ENCODE measurements at regions not wholly inside any gene's neighbourhood (a gene's known extent, or its start where the extent isn't known, plus 50 kb on each side); places are given as distances from the start of the nearest gene placed in this dataset.

DNA sequence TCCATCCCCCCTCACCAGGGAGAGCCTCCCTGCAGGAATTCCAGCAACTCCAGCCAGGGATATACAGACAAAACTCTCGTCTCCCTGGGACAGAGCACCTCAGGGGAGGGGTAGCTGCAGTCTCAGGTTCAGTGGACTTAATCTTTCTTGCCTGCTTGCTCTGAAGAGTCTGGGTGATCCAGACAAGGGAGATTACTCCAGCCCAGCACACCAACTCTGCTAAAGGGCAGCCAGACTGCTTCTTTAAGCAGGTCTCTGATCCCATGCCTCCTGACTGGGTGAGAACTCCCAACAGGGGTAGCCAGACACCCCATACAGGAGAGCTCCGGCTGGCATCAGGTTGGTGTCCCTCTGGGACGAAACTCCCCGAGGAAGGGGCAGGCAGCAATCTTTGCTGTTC, 888.7 kb downstream of the RAB28 start:
- H3K4me1 ChIP-seq (ENCODE audit: control insufficient read depth in 1 of 2, low read depth in 2 of 2): no peaks in the 10 kb centered on the region
- no peak for ATAC-seq (ENCODE audit: insufficient number of reproducible peaks, low FRiP score, low read depth)
- H3K27me3 ChIP-seq (replicated peaks; ENCODE audit: insufficient read depth): no peaks in the 10 kb centered on the region
- no peaks in the 10 kb centered on the region for H3K9me3 ChIP-seq
- H3K36me3 ChIP-seq: no peaks in the 10 kb centered on the region
- TF ChIP-seq CTCF (IDR thresholded peaks at IDR 0.05): no peak
- H3K27ac ChIP-seq: no peak overlapping the region
- H3K4me3 ChIP-seq: no peak overlapping the region
- DNase-seq (ENCODE audit: low spot score): no peak

DNA sequence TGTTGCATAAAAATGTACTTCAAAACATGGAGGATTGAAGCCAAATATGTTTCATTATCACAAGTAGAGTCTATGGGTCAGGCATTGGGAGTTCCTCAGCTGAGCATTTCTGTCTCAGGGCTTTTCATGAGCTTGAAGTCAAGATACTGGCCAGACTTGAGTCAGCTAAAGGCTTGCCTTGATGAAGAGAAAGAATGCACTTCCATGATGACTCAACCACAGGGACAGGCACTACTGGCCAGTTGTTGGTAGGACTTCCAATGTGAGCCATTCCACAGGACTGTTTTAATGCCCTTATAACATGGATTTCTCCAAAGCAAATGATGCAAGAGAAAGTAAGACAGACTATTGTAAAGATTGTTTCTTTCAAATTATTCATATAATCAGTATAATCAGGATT, 895.6 kb downstream of the RAB28 start:
- Histone ChIP-seq H3K4me1 (ENCODE audit: control insufficient read depth in 1 of 2, low read depth in 2 of 2) (no peaks in the 10 kb centered on the region), H3K27ac (no peak overlapping the region), H3K9me3 (no peaks in the 10 kb centered on the region), H3K4me3 (no peak overlapping the region), H3K27me3 (replicated peaks; ENCODE audit: insufficient read depth) (no peaks in the 10 kb centered on the region), H3K36me3 (no peaks in the 10 kb centered on the region)
- TF ChIP-seq CTCF (IDR thresholded peaks at IDR 0.05): no peak
- no peak for DNase-seq (ENCODE audit: low spot score)
- ATAC-seq (ENCODE audit: insufficient number of reproducible peaks, low FRiP score, low read depth): no peak

DNA sequence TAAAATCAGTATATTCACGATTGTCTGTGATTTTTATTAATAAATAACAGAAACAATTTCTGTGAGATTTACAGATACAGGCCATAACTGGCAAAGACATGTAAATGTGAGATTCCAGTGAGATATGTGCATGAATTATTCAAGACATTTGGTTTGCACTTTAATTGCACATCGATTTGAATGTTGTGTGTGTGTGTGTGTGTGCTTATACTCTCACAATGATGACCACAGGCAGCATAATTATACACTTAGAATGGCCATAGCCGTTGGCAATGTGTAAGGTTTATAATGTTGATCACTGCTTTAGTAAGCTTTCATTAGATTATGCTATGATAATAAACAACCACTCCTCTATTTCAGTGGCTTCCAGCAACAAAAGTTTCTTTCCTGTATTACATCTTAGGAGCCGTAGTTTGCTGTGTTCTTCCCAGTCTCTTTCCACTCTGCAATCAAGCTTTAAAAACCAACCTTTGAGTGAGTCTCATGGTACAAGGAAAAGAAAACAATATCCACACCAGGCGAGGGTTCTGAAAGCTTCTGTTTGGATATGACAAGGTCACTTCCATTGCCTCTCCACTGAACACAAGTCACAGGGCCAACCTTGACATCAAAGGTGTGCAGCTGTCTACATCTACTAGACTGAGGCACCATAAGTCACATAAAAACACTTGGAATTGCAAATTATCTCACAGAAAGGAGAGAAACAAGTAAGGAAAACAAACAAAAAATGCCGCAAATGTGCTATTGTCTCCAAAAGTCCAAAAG, 897.7 kb downstream of the RAB28 start:
- no peaks in the 10 kb centered on the region for H3K36me3 ChIP-seq
- TF ChIP-seq CTCF (IDR thresholded peaks at IDR 0.05): no peak
- no peak for DNase-seq (ENCODE audit: low spot score)
- H3K9me3 ChIP-seq: no peaks in the 10 kb centered on the region
- H3K27me3 ChIP-seq (replicated peaks; ENCODE audit: insufficient read depth): no peaks in the 10 kb centered on the region
- H3K27ac ChIP-seq: no peak overlapping the region
- H3K4me1 ChIP-seq (ENCODE audit: control insufficient read depth in 1 of 2, low read depth in 2 of 2): no peaks in the 10 kb centered on the region
- no peak for ATAC-seq (ENCODE audit: insufficient number of reproducible peaks, low FRiP score, low read depth)
- no peak overlapping the region for H3K4me3 ChIP-seq

GRCh38 chr4:12584116-12584875, 899.8 kb downstream of the RAB28 start:
- H3K4me1 ChIP-seq (ENCODE audit: control insufficient read depth in 1 of 2, low read depth in 2 of 2): no peaks in the 10 kb centered on the region
- ATAC-seq (ENCODE audit: insufficient number of reproducible peaks, low FRiP score, low read depth): no peak
- H3K36me3 ChIP-seq: no peaks in the 10 kb centered on the region
- H3K27me3 ChIP-seq (replicated peaks; ENCODE audit: insufficient read depth): no peaks in the 10 kb centered on the region
- no peak for TF ChIP-seq CTCF (IDR thresholded peaks at IDR 0.05)
- H3K9me3 ChIP-seq: no peaks in the 10 kb centered on the region
- no peak overlapping the region for H3K27ac ChIP-seq
- no peak for DNase-seq (ENCODE audit: low spot score)
- no peak overlapping the region for H3K4me3 ChIP-seq

- ATAC-seq (ENCODE audit: insufficient number of reproducible peaks, low FRiP score, low read depth): no peak
Measured at GRCh38 chr4:12583275-12583674, 900.9 kb downstream of the RAB28 start.

More at GRCh38 chr4:12583275-12583674, 900.9 kb downstream of the RAB28 start:
- no peaks in the 10 kb centered on the region for H3K36me3 ChIP-seq
- TF ChIP-seq CTCF (IDR thresholded peaks at IDR 0.05): no peak
- H3K4me1 ChIP-seq (ENCODE audit: control insufficient read depth in 1 of 2, low read depth in 2 of 2): no peaks in the 10 kb centered on the region
- no peak overlapping the region for H3K4me3 ChIP-seq
- no peak for DNase-seq (ENCODE audit: low spot score)
- no peak overlapping the region for H3K27ac ChIP-seq
- no peaks in the 10 kb centered on the region for H3K9me3 ChIP-seq
- no peaks in the 10 kb centered on the region for H3K27me3 ChIP-seq (replicated peaks; ENCODE audit: insufficient read depth)
